Tibial nerve (tissue), 4 donors: ENCODE measurements at regions not wholly inside any gene's neighbourhood (a gene's known extent, or its start where the extent isn't known, plus 50 kb on each side); places are given as distances from the start of the nearest gene placed in this dataset.
A peak's percentile ranks its signal among the peaks of the same experiment; 100 is the strongest.
"Not testable (repeated sequence)": the region's sequence is repeated elsewhere in the genome, so short reads cannot be mapped to it uniquely, and the experiment has no call there.

Experiments
- DNase-seq, 2 donors: peaks; one replicate each; pipeline ENCODE4 v3.0.0-alpha.2; 2019; ENCODE audit warnings: low spot score in 2 of 2
- H3K27ac ChIP-seq, 4 donors: fragments of 200-600 bp; sonication (generic) in 3 of 4; one replicate each; pipeline ENCODE4 v1.5.1; 2017 to 2019; ENCODE audit warnings: mild to moderate bottlenecking in 1 of 4
- H3K27me3 ChIP-seq, 2 donors: fragments of 200-600 bp; sonication (generic) in 1 of 2; one replicate each; pipeline versions ENCODE4 v1.5.1 to v1.6.0; 2017 to 2019
- H3K36me3 ChIP-seq, 3 donors: fragments of 200-600 bp; sonication (generic); one replicate each; pipeline ENCODE4 v1.5.1; 2018 to 2019
- H3K4me1 ChIP-seq, 4 donors: fragments of 200-600 bp; sonication (generic) in 3 of 4; one replicate each; pipeline ENCODE4 v1.5.1; 2017 to 2019
- H3K4me3 ChIP-seq, 4 donors: fragments of 200-600 bp; sonication (generic) in 3 of 4; one replicate each; pipeline ENCODE4 v1.5.1; 2017 to 2019; ENCODE audit warnings: mild to moderate bottlenecking in 1 of 4, moderate library complexity in 1 of 4
- H3K9me3 ChIP-seq, 4 donors: fragments of 200-600 bp; sonication (generic) in 3 of 4; one replicate each; pipeline ENCODE4 v1.5.1; 2017 to 2019
- EP300 ChIP-seq, 2 donors: sonication (generic); formaldehyde crosslinking; IDR thresholded peaks; one replicate each; pipeline ENCODE4 v1.6.1; 2017; ENCODE audit warnings: antibody characterized with exemption in 2 of 2, mild to moderate bottlenecking in 1 of 2
- POLR2A ChIP-seq, 2 donors: fragments of 450-650 bp; IDR thresholded peaks; one replicate each; pipeline ENCODE4 v1.6.1; 2017; ENCODE audit warnings: antibody characterized with exemption in 2 of 2, mild to moderate bottlenecking in 2 of 2, moderate library complexity in 2 of 2
- WGBS, 2 donors: methylation state at CpG; one replicate each; pipeline ENCODE4 v1.1.5; 2018; 5-methylcytosine and 5-hydroxymethylcytosine counted together
- TF ChIP-seq, protein P1 (sequence below), 5 experiments: fragments of 200-600 bp in 3 of 5; fragments of 450-650 bp in 2 of 5; sonication (generic) in 3 of 5; IDR thresholded peaks; one replicate each; pipeline ENCODE4 v1.5.1; 2016 to 2019; ENCODE audit warnings: antibody characterized with exemption in 5 of 5, mild to moderate bottlenecking in 3 of 5, moderate library complexity in 2 of 5

DNA sequence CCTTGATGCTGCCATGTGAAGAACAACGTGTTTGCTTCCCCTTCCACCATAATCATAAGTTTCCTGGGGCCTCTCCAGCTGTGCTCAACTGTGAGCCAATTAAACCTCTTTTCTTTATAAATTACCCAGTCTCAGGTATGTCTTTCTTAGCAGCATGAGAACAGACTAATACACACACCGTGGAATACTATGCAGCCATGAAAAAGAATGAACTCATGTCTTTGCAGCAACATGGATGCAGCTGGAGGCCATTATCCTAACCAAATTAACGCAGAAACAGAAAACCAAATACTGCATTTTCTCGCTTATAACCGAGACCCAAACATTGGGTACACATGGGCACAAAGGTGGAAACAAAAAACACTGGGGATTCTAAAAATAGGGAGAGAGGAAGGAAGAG, 286.7 kb upstream of the MINDY3 start:
- Histone ChIP-seq H3K27me3 (no peaks in the 10 kb centered on the region), H3K4me1 (no peaks in the 10 kb centered on the region), H3K9me3 (peaks cover 0 to 16% (median 0%) of the 10 kb centered on the region in 4 donors), H3K4me3 (no peak overlapping the region), H3K36me3 (no peaks in the 10 kb centered on the region), H3K27ac (no peak overlapping the region)
- TF ChIP-seq, protein P1, sequence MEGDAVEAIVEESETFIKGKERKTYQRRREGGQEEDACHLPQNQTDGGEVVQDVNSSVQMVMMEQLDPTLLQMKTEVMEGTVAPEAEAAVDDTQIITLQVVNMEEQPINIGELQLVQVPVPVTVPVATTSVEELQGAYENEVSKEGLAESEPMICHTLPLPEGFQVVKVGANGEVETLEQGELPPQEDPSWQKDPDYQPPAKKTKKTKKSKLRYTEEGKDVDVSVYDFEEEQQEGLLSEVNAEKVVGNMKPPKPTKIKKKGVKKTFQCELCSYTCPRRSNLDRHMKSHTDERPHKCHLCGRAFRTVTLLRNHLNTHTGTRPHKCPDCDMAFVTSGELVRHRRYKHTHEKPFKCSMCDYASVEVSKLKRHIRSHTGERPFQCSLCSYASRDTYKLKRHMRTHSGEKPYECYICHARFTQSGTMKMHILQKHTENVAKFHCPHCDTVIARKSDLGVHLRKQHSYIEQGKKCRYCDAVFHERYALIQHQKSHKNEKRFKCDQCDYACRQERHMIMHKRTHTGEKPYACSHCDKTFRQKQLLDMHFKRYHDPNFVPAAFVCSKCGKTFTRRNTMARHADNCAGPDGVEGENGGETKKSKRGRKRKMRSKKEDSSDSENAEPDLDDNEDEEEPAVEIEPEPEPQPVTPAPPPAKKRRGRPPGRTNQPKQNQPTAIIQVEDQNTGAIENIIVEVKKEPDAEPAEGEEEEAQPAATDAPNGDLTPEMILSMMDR (IDR thresholded peaks at IDR 0.05) = no peak
- TF ChIP-seq EP300 (IDR thresholded peaks at IDR 0.05) = no peak
- TF ChIP-seq POLR2A (IDR thresholded peaks at IDR 0.05) = no peak
- 86 to 87% methylated on average over 5 of the region's 5 CpGs for WGBS, 2 donors
- DNase-seq = no peak

DNA sequence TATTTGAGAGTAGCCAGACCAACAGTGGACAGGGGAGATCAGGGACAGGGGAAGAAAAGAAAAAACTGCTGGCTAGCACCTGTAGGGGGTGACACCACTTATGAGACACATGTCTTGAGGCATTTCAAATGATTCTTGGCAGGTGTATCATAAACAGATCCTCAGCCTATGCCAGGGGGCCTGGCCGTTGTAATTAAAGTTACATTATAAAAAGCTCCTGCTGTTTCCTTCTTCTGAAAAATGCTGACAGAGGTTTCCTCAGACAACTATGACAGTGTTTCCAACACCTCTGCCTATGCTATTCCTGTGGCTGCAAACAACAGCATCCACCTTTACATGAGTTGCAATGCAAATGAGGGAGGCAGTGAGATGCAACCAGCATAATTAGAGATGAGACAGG, 281.0 kb upstream of the PTER start:
- H3K36me3 ChIP-seq = no peaks in the 10 kb centered on the region
- TF ChIP-seq POLR2A (IDR thresholded peaks at IDR 0.05) (no peak), EP300 (IDR thresholded peaks at IDR 0.05) (no peak)
- TF ChIP-seq, protein P1 (IDR thresholded peaks at IDR 0.05) = no peak

DNA sequence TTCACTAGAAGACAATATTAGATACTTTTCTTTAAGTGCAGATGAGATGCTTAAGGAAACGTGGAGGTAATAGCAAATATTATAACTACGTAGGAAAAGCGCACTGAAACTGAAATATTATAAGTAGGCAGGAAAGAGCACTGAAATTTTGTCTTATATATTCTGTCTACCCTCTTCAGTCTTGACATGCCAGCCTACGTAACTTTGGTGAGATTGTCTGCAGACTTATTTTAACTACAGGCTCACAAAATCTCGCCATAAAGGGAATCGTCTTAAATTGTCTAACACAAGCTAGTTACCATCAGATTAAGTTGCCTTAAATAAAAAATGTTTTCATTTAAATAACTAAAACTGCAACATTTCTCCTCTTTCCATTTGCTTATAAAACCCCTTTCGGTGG, 280.1 kb upstream of the PTER start:
- H3K9me3 ChIP-seq = no peaks in the 10 kb centered on the region
- no peaks in the 10 kb centered on the region for H3K4me1 ChIP-seq
- TF ChIP-seq POLR2A (IDR thresholded peaks at IDR 0.05) (no peak), EP300 (IDR thresholded peaks at IDR 0.05) (no peak)
- TF ChIP-seq, protein P1 (IDR thresholded peaks at IDR 0.05) = no peak
- H3K36me3 ChIP-seq = no peaks in the 10 kb centered on the region
- H3K27ac ChIP-seq = no peak overlapping the region
- no peak overlapping the region for H3K4me3 ChIP-seq
- WGBS, 2 donors = 82 to 85% methylated on average over 7 of the region's 7 CpGs
- no peaks in the 10 kb centered on the region for H3K27me3 ChIP-seq
- no peak for DNase-seq

More for the DNA sequence above, 281.0 kb upstream of the PTER start:
- no peak for DNase-seq
- Histone ChIP-seq H3K27ac (no peak overlapping the region), H3K9me3 (peaks cover 0 to 5% (median 0%) of the 10 kb centered on the region in 4 donors), H3K27me3 (no peaks in the 10 kb centered on the region), H3K4me1 (no peaks in the 10 kb centered on the region), H3K4me3 (no peak overlapping the region)
- 0 to 13% methylated on average over 1 of the region's 1 CpG for WGBS, 2 donors

DNA sequence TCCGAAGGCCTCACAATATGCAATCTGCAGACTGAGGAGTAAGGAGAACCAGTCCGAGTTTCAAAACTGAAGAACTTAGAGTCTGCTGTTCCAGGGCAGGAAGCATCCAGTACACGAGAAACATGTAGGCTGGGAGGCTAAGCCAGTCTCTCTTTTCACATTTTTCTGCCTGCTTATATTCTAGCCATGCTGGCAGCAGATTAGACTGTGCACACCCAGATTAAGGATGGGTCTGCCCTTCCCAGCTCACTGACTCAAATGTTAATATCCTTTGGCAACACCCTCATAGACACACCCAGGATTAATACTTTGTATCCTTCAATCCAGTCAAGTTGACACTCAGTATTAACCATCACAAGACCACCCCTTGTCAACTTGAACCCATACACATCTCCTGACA, 271.7 kb upstream of the PTER start:
- H3K27ac ChIP-seq, DNase-seq, H3K4me3 ChIP-seq, H3K36me3 ChIP-seq, H3K27me3 ChIP-seq, H3K4me1 ChIP-seq: not testable (repeated sequence)
- WGBS, 2 donors = 80 to 89% methylated on average over 3 of the region's 3 CpGs
- H3K9me3 ChIP-seq = peaks cover 0 to 40% (median 1%) of the 10 kb centered on the region in 4 donors

DNA sequence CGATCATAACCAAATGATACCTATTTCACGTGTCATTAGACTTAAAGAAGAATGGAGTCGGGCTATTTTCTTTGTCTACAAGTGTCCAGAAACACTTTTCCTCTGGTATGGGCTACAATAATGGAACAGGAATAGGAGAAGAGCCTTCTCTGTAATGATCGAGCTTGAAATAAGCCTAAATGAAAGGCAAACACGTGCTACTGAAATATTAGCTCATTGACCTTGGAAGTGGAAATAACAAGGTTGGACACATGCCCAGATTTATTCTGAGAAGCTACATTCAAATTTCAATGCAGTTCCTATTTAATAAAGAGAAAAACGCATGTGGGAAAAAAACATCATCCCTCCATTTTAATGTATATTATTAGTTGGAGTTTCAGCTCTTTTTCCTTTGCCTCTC, 254.7 kb upstream of the PTER start:
- Histone ChIP-seq H3K4me3 (no peak overlapping the region), H3K9me3 (peaks cover 0 to 3% (median 0%) of the 10 kb centered on the region in 4 donors), H3K27me3 (no peaks in the 10 kb centered on the region), H3K4me1 (no peaks in the 10 kb centered on the region), H3K36me3 (no peaks in the 10 kb centered on the region), H3K27ac (no peak overlapping the region)
- TF ChIP-seq, protein P1 (IDR thresholded peaks at IDR 0.05) = no peak
- TF ChIP-seq EP300 (IDR thresholded peaks at IDR 0.05) = no peak
- TF ChIP-seq POLR2A (IDR thresholded peaks at IDR 0.05) = no peak
- 44 to 63% methylated on average over 6 of the region's 6 CpGs for WGBS, 2 donors
- no peak for DNase-seq

DNA sequence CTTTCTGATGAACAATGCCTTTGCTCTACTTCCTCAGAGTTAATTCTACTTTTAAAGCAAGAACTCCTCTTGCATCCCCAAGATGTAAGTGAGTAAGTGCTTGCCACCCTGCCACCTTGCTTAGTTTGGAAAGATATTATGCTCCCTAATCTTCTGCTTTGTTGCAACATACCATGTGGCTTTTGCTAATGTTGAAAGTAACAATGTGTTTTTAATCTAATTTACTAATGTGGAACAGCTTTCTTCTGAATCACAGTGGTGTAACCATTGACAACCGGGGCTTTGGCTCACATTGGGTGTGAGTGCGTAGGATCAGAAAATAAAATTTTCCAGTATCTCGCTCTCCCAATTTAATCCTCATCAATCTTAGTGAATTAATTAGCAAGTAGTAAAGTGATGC, 254.1 kb upstream of the PTER start:
- Histone ChIP-seq H3K36me3 (no peaks in the 10 kb centered on the region), H3K9me3 (no peaks in the 10 kb centered on the region), H3K27ac (no peak overlapping the region), H3K4me3 (no peak overlapping the region), H3K4me1 (no peaks in the 10 kb centered on the region), H3K27me3 (no peaks in the 10 kb centered on the region)
- 74 to 76% methylated on average over 3 of the region's 3 CpGs for WGBS, 2 donors
- no peak for DNase-seq
- peak in 1 of 2 donors; percentile 15 for TF ChIP-seq EP300 (IDR thresholded peaks at IDR 0.05)
- TF ChIP-seq, protein P1 (IDR thresholded peaks at IDR 0.05) = no peak
